Prostate gland (tissue), 2 donors: ENCODE measurements at regions not wholly inside any gene's neighbourhood (a gene's known extent, or its start where the extent isn't known, plus 50 kb on each side); places are given as distances from the start of the nearest gene placed in this dataset.

ENCODE experiments used
- POLR2A ChIP-seq: fragments of 450-650 bp; IDR thresholded peaks from one replicate; pipeline ENCODE4 v1.6.1; 2016; ENCODE audit warnings: antibody characterized with exemption, mild to moderate bottlenecking
- POLR2AphosphoS5 ChIP-seq: sonication (generic); formaldehyde crosslinking; IDR thresholded peaks from one replicate; pipeline ENCODE4 v1.6.1; 2017; ENCODE audit warnings: antibody characterized with exemption
- TF ChIP-seq, protein P1 (sequence below), 4 experiments: fragments of 200-600 bp in 2 of 4; fragments of 450-650 bp in 2 of 4; sonication (generic) in 2 of 4; IDR thresholded peaks; 1 replicate in 3 of 4; 2 replicates in 1 of 4; pipeline ENCODE4 v1.5.1; 2016 to 2019; ENCODE audit warnings: antibody characterized with exemption in 4 of 4, mild to moderate bottlenecking in 2 of 4, moderate library complexity in 2 of 4

DNA sequence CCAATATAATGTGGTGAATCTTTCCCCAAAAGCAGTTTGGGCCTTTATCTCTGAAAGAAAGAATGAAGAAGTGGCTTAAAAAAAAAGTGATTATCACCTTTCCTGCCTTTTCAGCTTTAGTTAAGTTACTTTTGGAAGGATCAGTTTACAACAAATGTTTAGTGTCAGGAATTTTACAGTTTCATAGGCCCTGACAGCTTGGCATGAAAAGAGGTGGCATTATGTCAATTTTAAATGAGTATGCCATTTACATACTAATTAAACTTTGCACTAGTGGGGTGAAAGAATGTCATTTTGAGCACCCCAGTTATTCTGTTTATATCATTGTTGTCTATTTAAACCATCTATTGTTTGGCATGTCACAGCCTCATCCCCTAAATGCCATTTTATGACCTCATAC, 763.5 kb upstream of the FANCL start:
- TF ChIP-seq, protein P1, sequence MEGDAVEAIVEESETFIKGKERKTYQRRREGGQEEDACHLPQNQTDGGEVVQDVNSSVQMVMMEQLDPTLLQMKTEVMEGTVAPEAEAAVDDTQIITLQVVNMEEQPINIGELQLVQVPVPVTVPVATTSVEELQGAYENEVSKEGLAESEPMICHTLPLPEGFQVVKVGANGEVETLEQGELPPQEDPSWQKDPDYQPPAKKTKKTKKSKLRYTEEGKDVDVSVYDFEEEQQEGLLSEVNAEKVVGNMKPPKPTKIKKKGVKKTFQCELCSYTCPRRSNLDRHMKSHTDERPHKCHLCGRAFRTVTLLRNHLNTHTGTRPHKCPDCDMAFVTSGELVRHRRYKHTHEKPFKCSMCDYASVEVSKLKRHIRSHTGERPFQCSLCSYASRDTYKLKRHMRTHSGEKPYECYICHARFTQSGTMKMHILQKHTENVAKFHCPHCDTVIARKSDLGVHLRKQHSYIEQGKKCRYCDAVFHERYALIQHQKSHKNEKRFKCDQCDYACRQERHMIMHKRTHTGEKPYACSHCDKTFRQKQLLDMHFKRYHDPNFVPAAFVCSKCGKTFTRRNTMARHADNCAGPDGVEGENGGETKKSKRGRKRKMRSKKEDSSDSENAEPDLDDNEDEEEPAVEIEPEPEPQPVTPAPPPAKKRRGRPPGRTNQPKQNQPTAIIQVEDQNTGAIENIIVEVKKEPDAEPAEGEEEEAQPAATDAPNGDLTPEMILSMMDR (IDR thresholded peaks at IDR 0.05): no peak
- TF ChIP-seq POLR2A (no peak), POLR2AphosphoS5 (no peak)
